ENCODE measurements at regions not wholly inside any gene's neighbourhood (a gene's known extent, or its start where the extent isn't known, plus 50 kb on each side); places are given as distances from the start of the nearest gene placed in this dataset.

GRCh38 chr10:31706464-31707092, 222.1 kb downstream of the ARHGAP12 start:
- H3K36me3 ChIP-seq (ENCODE audit: insufficient read depth): no peaks in the 10 kb centered on the region
- peaks cover 2% of the 10 kb centered on the region for H3K4me1 ChIP-seq (ENCODE audit: insufficient read depth)
- 60% methylated on average over 7 of the region's 7 CpGs for WGBS
- H3K4me3 ChIP-seq (ENCODE audit: low read depth, low read length): no peak overlapping the region
- DNase-seq (ENCODE audit: extremely low spot score): no peak
- no peak overlapping the region for H3K27ac ChIP-seq (ENCODE audit: low read depth)

DNA sequence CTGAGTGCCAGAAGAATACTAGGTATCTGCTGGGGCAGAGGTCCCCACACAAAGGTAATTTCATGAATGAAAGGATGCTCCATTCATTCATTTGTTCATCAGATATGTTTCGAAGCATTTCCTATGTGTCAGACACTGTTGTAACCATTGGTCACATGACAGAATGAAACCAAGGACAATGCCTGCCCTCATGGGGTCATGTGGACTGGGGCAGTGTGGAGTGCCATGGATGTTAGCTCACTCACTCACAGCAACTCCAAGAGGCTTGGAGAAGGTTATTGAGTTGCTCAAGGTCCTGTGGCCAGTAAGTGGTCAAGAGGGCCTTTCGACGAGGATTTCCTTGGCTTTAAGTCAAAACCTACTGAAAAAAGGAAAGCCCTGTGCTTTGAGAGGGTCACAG, 223.5 kb downstream of the ARHGAP12 start:
- 90% methylated on average over 3 of the region's 3 CpGs for WGBS
- peaks cover 4% of the 10 kb centered on the region for H3K4me1 ChIP-seq (ENCODE audit: insufficient read depth)
- H3K36me3 ChIP-seq (ENCODE audit: insufficient read depth): no peaks in the 10 kb centered on the region
- no peak for DNase-seq (ENCODE audit: extremely low spot score)
- no peak overlapping the region for H3K27ac ChIP-seq (ENCODE audit: low read depth)
- H3K4me3 ChIP-seq (ENCODE audit: low read depth, low read length): no peak overlapping the region

- Histone ChIP-seq H3K4me3 (ENCODE audit: low read depth, low read length) (no peak overlapping the region), H3K27ac (ENCODE audit: low read depth) (no peak overlapping the region), H3K4me1 (ENCODE audit: insufficient read depth) (peaks cover 4% of the 10 kb centered on the region), H3K36me3 (ENCODE audit: insufficient read depth) (no peaks in the 10 kb centered on the region)
- 90% methylated on average over 1 of the region's 1 CpG for WGBS
- no peak for DNase-seq (ENCODE audit: extremely low spot score)
These were observed 224.4 kb downstream of the ARHGAP12 start for GRCh38 chr10:31704195-31704594.

DNA sequence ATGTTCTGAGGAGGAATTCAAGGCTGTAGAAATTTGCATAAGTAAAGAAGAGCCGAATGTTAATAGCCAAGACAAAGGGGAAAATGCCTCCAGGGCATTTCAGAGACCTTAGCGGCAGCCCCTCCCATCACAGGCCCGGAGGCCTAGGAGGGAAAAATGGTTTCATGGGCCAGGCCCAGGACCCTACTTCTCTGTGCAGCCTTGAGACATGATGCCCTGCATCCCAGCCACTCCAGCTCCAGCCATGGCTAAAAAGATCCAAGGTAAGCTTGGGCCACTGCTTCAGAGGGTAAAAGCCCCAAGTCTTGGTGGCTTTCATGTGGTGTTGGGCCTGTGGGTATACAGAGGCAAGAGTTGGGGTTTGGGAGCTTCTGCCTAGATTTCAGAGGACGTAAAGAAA, 225.7 kb downstream of the ARHGAP12 start:
- H3K27ac ChIP-seq (ENCODE audit: low read depth): no peak overlapping the region
- 90% methylated on average over 4 of the region's 4 CpGs for WGBS
- no peak for DNase-seq (ENCODE audit: extremely low spot score)
- no peaks in the 10 kb centered on the region for H3K36me3 ChIP-seq (ENCODE audit: insufficient read depth)
- no peak overlapping the region for H3K4me3 ChIP-seq (ENCODE audit: low read depth, low read length)
- peaks cover 4% of the 10 kb centered on the region for H3K4me1 ChIP-seq (ENCODE audit: insufficient read depth)

GRCh38 chr10:31702005-31702404, 226.6 kb downstream of the ARHGAP12 start:
- no peak overlapping the region for H3K4me3 ChIP-seq (ENCODE audit: low read depth, low read length)
- DNase-seq (ENCODE audit: extremely low spot score): no peak
- WGBS: 96% methylated on average over 2 of the region's 2 CpGs
- no peaks in the 10 kb centered on the region for H3K36me3 ChIP-seq (ENCODE audit: insufficient read depth)
- H3K27ac ChIP-seq (ENCODE audit: low read depth): no peak overlapping the region
- peaks cover 2% of the 10 kb centered on the region for H3K4me1 ChIP-seq (ENCODE audit: insufficient read depth)

DNA sequence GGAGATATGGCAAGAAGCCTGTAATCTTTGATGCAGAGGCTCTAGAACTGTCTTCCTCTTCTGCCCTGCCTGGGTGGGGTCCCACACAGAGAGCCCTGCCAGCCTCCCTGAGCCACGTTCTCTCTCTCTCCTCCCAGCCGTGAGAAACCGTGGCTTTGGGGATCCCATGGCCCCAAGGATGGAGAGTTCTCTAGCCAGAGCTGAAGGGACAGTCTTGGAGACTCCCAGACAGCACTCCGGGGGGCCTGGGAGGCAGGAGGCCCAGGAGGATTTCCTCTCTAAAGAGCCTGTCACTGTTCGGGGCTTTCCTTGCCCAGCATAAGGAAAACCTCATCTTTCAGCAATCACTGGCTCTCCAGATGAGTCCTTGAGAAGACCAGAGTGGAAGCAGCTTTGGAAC, 227.1 kb downstream of the ARHGAP12 start:
- peaks cover 2% of the 10 kb centered on the region for H3K4me1 ChIP-seq (ENCODE audit: insufficient read depth)
- WGBS: 49% methylated on average over 5 of the region's 5 CpGs

GRCh38 chr10:31700181-31700611, 228.4 kb downstream of the ARHGAP12 start:
- DNase-seq (ENCODE audit: extremely low spot score): no peak
- Histone ChIP-seq H3K27ac (ENCODE audit: low read depth) (no peak overlapping the region), H3K4me1 (ENCODE audit: insufficient read depth) (peaks cover 2% of the 10 kb centered on the region), H3K36me3 (ENCODE audit: insufficient read depth) (no peaks in the 10 kb centered on the region), H3K4me3 (ENCODE audit: low read depth, low read length) (no peak overlapping the region)
- WGBS: 51% methylated on average over 11 of the region's 11 CpGs

More for the DNA sequence above, 227.1 kb downstream of the ARHGAP12 start:
- H3K36me3 ChIP-seq (ENCODE audit: insufficient read depth): no peaks in the 10 kb centered on the region
- H3K4me3 ChIP-seq (ENCODE audit: low read depth, low read length): no peak overlapping the region
- DNase-seq (ENCODE audit: extremely low spot score): no peak
- peak overlapping the region; percentile 0 for H3K27ac ChIP-seq (ENCODE audit: low read depth)

- 40% methylated on average over 11 of the region's 11 CpGs for WGBS
- Histone ChIP-seq H3K4me3 (ENCODE audit: low read depth, low read length) (no peak overlapping the region), H3K27ac (ENCODE audit: low read depth) (peak overlapping the region; percentile 84), H3K36me3 (ENCODE audit: insufficient read depth) (no peaks in the 10 kb centered on the region), H3K4me1 (ENCODE audit: insufficient read depth) (peaks cover 2% of the 10 kb centered on the region)
- no peak for DNase-seq (ENCODE audit: extremely low spot score)
These were observed 230.3 kb downstream of the ARHGAP12 start for GRCh38 chr10:31698181-31698830.

GRCh38 chr10:31697271-31698180, 231.1 kb downstream of the ARHGAP12 start:
- 21% methylated on average over 19 of the region's 19 CpGs for WGBS
- Histone ChIP-seq H3K4me1 (ENCODE audit: insufficient read depth) (peaks cover 2% of the 10 kb centered on the region), H3K27ac (ENCODE audit: low read depth) (peak overlapping the region; percentile 84), H3K4me3 (ENCODE audit: low read depth, low read length) (no peak overlapping the region), H3K36me3 (ENCODE audit: insufficient read depth) (no peaks in the 10 kb centered on the region)
- no peak for DNase-seq (ENCODE audit: extremely low spot score)

GRCh38 chr10:31694929-31695837, 233.4 kb downstream of the ARHGAP12 start:
- no peak for DNase-seq (ENCODE audit: extremely low spot score)
- WGBS: 89% methylated on average over 14 of the region's 14 CpGs
- Histone ChIP-seq H3K36me3 (ENCODE audit: insufficient read depth) (no peaks in the 10 kb centered on the region), H3K4me3 (ENCODE audit: low read depth, low read length) (no peak overlapping the region), H3K4me1 (ENCODE audit: insufficient read depth) (no peaks in the 10 kb centered on the region), H3K27ac (ENCODE audit: low read depth) (no peak overlapping the region)

- 61% methylated on average over 6 of the region's 6 CpGs for WGBS
These were observed 234.4 kb downstream of the ARHGAP12 start for GRCh38 chr10:31694126-31694685.

DNA sequence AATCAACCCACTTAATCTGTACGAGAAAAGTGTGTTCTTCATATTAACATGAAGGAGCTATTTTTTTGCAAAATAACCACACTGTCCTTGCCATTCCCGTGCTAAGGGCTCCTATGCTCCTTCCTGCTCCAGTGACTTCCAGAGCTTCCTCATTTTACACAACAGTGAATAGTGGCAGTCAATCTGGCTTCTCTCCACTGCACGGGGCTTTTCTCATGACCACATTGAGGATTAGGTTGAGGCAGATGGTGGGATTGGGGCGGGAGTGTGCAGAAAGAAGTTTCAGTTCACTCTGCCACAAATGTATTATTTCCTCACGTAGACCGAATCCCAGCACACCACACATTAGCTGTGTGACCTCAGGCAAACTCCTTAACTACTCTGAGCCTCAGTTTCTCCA, 235.1 kb downstream of the ARHGAP12 start:
- Histone ChIP-seq H3K4me1 (ENCODE audit: insufficient read depth) (no peaks in the 10 kb centered on the region), H3K4me3 (ENCODE audit: low read depth, low read length) (no peak overlapping the region), H3K36me3 (ENCODE audit: insufficient read depth) (no peaks in the 10 kb centered on the region), H3K27ac (ENCODE audit: low read depth) (no peak overlapping the region)
- WGBS: 87% methylated on average over 6 of the region's 6 CpGs
- DNase-seq (ENCODE audit: extremely low spot score): no peak

More at GRCh38 chr10:31694126-31694685, 234.4 kb downstream of the ARHGAP12 start:
- Histone ChIP-seq H3K4me3 (ENCODE audit: low read depth, low read length) (no peak overlapping the region), H3K27ac (ENCODE audit: low read depth) (no peak overlapping the region), H3K4me1 (ENCODE audit: insufficient read depth) (no peaks in the 10 kb centered on the region), H3K36me3 (ENCODE audit: insufficient read depth) (no peaks in the 10 kb centered on the region)
- no peak for DNase-seq (ENCODE audit: extremely low spot score)

DNA sequence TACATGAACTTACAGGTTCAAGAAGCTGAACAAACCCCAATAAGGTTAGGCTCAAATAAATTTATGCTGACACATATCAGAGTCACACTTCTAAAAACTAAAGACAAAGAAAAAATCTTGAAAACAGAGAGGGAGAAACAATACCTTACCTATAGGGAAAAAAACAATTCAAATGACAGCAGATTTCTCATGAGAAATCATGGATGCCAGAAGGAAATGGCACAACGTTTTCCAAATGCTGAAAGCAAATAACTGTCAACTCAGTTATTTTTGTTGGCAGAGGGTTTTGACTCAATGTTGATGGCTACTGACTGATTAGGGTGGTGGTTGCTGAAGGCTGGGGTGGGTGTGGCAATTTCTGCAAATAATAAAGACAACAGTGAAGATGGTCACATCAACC, 239.4 kb downstream of the ARHGAP12 start:
- no peak overlapping the region for H3K27ac ChIP-seq (ENCODE audit: low read depth)
- no peaks in the 10 kb centered on the region for H3K4me1 ChIP-seq (ENCODE audit: insufficient read depth)
- H3K36me3 ChIP-seq (ENCODE audit: insufficient read depth): no peaks in the 10 kb centered on the region
- H3K4me3 ChIP-seq (ENCODE audit: low read depth, low read length): no peak overlapping the region
- 59% methylated on average over 1 of the region's 1 CpG for WGBS
- DNase-seq (ENCODE audit: extremely low spot score): no peak

All from urinary bladder (tissue), 3 donors.